ENCODE measurements at regions not wholly inside any gene's neighbourhood (a gene's known extent, or its start where the extent isn't known, plus 50 kb on each side); places are given as distances from the start of the nearest gene placed in this dataset.

DNA sequence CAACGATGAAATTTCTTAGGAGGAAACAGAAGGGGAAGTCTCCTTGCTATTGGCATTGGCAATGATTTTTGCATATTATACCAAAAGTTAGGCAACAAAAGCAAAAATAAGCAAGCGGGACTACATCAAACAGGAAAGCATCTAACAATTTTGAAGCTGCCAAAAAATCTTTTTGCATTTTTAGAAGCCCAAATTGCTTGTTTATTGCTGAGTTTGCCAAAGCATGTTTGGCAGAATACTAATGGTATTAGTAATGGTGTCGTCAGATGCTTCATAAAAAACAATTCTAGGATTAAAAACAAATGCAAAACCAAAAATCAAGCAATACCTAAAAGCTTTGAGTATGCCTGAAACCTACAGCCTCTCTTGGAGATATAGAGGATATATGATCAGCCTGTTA, 80.0 kb downstream of the GALR1 start:
- Histone ChIP-seq H3K27ac (ENCODE audit: low read length) (no peak overlapping the region), H3K36me3 (ENCODE audit: control insufficient read depth in 1 of 2, insufficient read depth in 2 of 2, low read length in 2 of 2) (no peaks in the 10 kb centered on the region), H3K4me1 (ENCODE audit: control insufficient read depth in 1 of 2, insufficient read depth in 2 of 2, low read length in 2 of 2) (no peaks in the 10 kb centered on the region), H3K9me3 (ENCODE audit: control insufficient read depth in 1 of 2, low read length in 2 of 2) (no peaks in the 10 kb centered on the region), H3K27me3 (ENCODE audit: low read depth, low read length) (no peaks in the 10 kb centered on the region), H3K4me3 (ENCODE audit: low read depth in 1 of 2, low read length in 2 of 2) (no peak overlapping the region)

DNA sequence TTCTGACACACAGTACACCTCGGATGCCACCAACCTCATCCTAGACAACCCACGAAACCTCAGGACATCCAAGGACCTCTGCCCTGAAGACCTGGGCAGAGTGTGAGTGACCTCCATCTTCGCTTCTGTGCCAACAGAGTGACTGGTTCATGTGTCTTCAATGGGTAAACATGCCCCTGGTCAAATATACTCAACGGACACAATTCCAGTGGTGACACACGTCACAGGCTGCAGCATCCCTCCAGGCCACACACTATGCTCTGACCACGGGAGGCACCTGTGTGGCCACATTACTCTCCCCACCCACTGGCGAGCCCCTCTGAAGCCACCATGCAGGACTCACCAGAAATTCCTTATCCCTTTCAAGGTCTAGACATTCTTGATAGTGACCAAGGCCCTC, 85.2 kb downstream of the GALR1 start:
- Histone ChIP-seq H3K27ac (ENCODE audit: low read length) (no peak overlapping the region), H3K36me3 (ENCODE audit: control insufficient read depth in 1 of 2, insufficient read depth in 2 of 2, low read length in 2 of 2) (no peaks in the 10 kb centered on the region), H3K27me3 (ENCODE audit: low read depth, low read length) (no peaks in the 10 kb centered on the region), H3K4me3 (ENCODE audit: low read depth in 1 of 2, low read length in 2 of 2) (no peak overlapping the region), H3K9me3 (ENCODE audit: control insufficient read depth in 1 of 2, low read length in 2 of 2) (no peaks in the 10 kb centered on the region), H3K4me1 (ENCODE audit: control insufficient read depth in 1 of 2, insufficient read depth in 2 of 2, low read length in 2 of 2) (no peaks in the 10 kb centered on the region)

DNA sequence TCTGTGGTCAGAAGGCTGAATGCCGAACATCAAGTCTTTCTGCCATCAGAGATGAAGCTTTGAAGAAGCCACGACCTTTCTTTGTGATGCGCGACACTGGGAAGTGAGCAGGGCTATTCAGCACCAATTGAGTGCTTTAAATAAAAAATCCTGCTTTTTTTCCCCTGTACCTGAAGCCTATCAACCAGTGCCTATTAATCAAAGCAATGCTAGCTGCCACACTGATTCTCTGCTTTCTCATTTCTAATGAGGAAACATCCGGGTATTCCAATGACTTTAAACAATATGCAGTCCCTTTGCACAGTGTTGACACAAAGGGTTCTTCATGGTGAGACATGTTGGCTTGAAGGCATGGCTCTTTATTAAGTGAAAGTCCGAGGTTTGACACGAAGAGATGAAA, 88.0 kb downstream of the GALR1 start:
- Histone ChIP-seq H3K27me3 (ENCODE audit: low read depth, low read length) (no peaks in the 10 kb centered on the region), H3K4me1 (ENCODE audit: control insufficient read depth in 1 of 2, insufficient read depth in 2 of 2, low read length in 2 of 2) (no peaks in the 10 kb centered on the region), H3K36me3 (ENCODE audit: control insufficient read depth in 1 of 2, insufficient read depth in 2 of 2, low read length in 2 of 2) (no peaks in the 10 kb centered on the region)

DNA sequence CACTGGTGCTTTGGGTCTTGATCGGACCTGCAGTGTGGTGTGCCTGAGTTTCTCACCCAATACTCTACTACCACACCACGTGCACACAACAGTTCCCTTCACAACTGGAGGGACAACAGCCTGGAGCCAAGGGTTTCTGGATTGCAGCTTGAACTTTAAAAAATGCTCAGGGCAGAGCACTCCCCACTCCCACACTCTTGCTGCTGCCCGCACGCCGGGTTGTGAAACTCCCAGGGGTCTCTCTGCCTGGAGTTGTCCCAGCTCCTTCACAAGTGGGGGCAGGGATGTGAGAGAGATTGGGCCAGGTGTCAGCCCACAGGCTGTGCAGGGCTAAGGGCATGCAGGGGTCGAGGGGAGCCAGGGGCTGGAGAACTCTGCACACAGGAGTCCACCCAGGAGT, 89.4 kb downstream of the GALR1 start:
- Histone ChIP-seq H3K36me3 (ENCODE audit: control insufficient read depth in 1 of 2, insufficient read depth in 2 of 2, low read length in 2 of 2) (no peaks in the 10 kb centered on the region), H3K4me3 (ENCODE audit: low read depth in 1 of 2, low read length in 2 of 2) (no peak overlapping the region), H3K9me3 (ENCODE audit: control insufficient read depth in 1 of 2, low read length in 2 of 2) (no peaks in the 10 kb centered on the region), H3K4me1 (ENCODE audit: control insufficient read depth in 1 of 2, insufficient read depth in 2 of 2, low read length in 2 of 2) (no peaks in the 10 kb centered on the region), H3K27ac (ENCODE audit: low read length) (no peak overlapping the region), H3K27me3 (ENCODE audit: low read depth, low read length) (no peaks in the 10 kb centered on the region)

More for the DNA sequence above, 88.0 kb downstream of the GALR1 start:
- H3K27ac ChIP-seq (ENCODE audit: low read length) = no peak overlapping the region
- no peak overlapping the region for H3K4me3 ChIP-seq (ENCODE audit: low read depth in 1 of 2, low read length in 2 of 2)
- H3K9me3 ChIP-seq (ENCODE audit: control insufficient read depth in 1 of 2, low read length in 2 of 2) = no peaks in the 10 kb centered on the region

DNA sequence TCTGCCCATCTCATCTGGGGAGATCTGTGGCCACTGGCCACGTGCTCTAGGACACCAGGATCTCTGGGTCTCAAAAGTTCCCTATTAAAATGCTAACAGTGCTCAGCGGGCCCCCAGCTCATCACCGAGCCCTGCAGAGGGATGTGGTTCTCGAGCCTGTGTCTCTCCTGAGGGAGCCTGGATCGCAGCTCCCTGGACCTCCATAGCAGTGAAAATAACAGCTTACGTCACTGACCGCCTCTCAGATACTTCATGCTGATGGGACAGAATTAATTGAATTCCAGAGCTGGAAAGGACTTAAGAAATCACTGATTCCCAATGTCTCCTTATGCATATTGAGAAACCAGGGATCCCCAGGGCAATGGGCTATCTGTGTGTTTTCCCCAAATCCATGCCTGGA, 90.0 kb downstream of the GALR1 start:
- Histone ChIP-seq H3K27ac (ENCODE audit: low read length) (no peak overlapping the region), H3K27me3 (ENCODE audit: low read depth, low read length) (no peaks in the 10 kb centered on the region), H3K9me3 (ENCODE audit: control insufficient read depth in 1 of 2, low read length in 2 of 2) (no peaks in the 10 kb centered on the region), H3K4me1 (ENCODE audit: control insufficient read depth in 1 of 2, insufficient read depth in 2 of 2, low read length in 2 of 2) (no peaks in the 10 kb centered on the region), H3K4me3 (ENCODE audit: low read depth in 1 of 2, low read length in 2 of 2) (no peak overlapping the region), H3K36me3 (ENCODE audit: control insufficient read depth in 1 of 2, insufficient read depth in 2 of 2, low read length in 2 of 2) (no peaks in the 10 kb centered on the region)

DNA sequence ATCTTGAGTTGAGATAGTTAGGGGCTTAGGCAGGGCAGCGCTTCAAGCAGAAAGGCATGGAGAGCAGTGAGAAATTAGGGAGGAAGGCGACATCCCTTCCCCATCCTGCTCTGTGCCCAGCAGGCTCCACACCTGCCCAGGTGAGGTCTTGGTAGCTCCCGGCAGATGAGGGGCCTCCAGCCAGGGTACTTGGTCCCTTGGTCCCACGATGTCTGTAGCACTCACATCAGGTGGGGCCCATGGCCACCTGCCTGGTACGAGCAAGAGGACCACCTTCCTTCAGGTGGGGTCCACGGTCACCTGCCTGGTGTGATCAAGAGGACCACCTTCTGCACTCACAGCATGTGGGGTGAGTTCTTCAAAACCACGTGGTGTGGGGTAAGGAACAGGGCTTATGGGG, 91.2 kb downstream of the GALR1 start:
- Histone ChIP-seq H3K4me3 (ENCODE audit: low read depth in 1 of 2, low read length in 2 of 2) (no peak overlapping the region), H3K27me3 (ENCODE audit: low read depth, low read length) (no peaks in the 10 kb centered on the region), H3K4me1 (ENCODE audit: control insufficient read depth in 1 of 2, insufficient read depth in 2 of 2, low read length in 2 of 2) (no peaks in the 10 kb centered on the region), H3K36me3 (ENCODE audit: control insufficient read depth in 1 of 2, insufficient read depth in 2 of 2, low read length in 2 of 2) (no peaks in the 10 kb centered on the region), H3K27ac (ENCODE audit: low read length) (no peak overlapping the region), H3K9me3 (ENCODE audit: control insufficient read depth in 1 of 2, low read length in 2 of 2) (no peaks in the 10 kb centered on the region)

DNA sequence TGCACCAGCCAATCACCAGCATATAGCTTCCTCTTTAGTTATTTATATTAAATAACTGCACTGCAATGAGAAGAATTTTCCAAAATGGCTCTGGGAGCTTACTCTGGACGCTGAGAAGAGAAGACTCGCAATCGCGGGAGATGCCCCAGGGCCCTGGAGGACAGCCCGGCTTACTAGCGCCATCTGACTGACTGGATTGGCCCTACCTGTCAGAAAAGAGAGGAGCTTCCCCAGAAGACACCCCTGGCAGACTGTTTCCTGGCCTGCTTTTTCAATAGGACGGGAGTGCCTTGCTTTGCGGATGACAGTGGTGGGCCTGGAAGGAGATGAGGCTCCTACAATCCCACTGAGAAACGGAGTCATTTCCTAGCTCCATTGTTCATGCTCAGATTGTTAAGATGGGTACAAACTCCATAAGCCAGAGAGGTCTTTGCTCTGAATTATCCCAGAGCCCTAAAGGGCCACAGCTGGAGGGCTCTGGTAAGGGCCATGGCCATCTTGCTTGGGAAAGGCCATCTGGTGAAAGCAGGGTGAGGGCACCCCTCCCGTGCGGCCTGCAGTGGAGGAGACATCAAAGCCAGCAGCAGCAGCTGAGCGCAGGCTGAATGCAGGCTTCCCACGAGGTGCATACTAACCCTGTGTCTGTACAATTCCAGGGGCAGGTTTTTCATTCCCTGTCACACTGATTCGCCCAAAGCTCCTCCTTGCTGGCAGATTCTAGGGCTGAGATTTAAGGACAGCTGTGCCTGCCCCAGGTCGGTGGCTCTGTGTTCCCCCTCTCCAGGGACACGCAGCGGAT, 92.1 kb downstream of the GALR1 start:
- Histone ChIP-seq H3K36me3 (ENCODE audit: control insufficient read depth in 1 of 2, insufficient read depth in 2 of 2, low read length in 2 of 2) (no peaks in the 10 kb centered on the region), H3K9me3 (ENCODE audit: control insufficient read depth in 1 of 2, low read length in 2 of 2) (no peaks in the 10 kb centered on the region), H3K27ac (ENCODE audit: low read length) (no peak overlapping the region), H3K4me1 (ENCODE audit: control insufficient read depth in 1 of 2, insufficient read depth in 2 of 2, low read length in 2 of 2) (no peaks in the 10 kb centered on the region), H3K27me3 (ENCODE audit: low read depth, low read length) (no peaks in the 10 kb centered on the region), H3K4me3 (ENCODE audit: low read depth in 1 of 2, low read length in 2 of 2) (no peak overlapping the region)

DNA sequence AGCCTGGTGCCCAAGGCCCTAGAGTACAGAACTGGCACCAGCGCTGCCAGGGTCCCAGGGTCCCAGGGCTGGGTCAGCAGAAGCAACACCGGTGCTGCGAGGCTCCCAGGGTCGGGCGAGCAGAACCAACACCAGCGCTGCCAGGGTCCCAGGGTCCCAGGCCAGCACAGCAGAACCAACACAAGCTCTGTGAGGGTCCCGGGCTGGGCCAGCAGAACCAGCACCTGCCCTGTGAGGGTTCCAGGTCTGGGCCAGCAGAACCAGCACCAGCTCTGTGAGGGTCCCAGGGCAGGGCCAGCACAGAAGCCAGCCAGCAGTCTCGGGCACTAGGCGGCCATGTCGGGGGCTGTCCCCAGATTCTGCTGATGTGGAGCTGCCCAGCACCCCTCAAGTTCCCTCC, 93.1 kb downstream of the GALR1 start:
- Histone ChIP-seq H3K36me3 (ENCODE audit: control insufficient read depth in 1 of 2, insufficient read depth in 2 of 2, low read length in 2 of 2) (no peaks in the 10 kb centered on the region), H3K9me3 (ENCODE audit: control insufficient read depth in 1 of 2, low read length in 2 of 2) (no peaks in the 10 kb centered on the region), H3K27me3 (ENCODE audit: low read depth, low read length) (no peaks in the 10 kb centered on the region), H3K4me1 (ENCODE audit: control insufficient read depth in 1 of 2, insufficient read depth in 2 of 2, low read length in 2 of 2) (no peaks in the 10 kb centered on the region), H3K4me3 (ENCODE audit: low read depth in 1 of 2, low read length in 2 of 2) (no peak overlapping the region), H3K27ac (ENCODE audit: low read length) (no peak overlapping the region)

DNA sequence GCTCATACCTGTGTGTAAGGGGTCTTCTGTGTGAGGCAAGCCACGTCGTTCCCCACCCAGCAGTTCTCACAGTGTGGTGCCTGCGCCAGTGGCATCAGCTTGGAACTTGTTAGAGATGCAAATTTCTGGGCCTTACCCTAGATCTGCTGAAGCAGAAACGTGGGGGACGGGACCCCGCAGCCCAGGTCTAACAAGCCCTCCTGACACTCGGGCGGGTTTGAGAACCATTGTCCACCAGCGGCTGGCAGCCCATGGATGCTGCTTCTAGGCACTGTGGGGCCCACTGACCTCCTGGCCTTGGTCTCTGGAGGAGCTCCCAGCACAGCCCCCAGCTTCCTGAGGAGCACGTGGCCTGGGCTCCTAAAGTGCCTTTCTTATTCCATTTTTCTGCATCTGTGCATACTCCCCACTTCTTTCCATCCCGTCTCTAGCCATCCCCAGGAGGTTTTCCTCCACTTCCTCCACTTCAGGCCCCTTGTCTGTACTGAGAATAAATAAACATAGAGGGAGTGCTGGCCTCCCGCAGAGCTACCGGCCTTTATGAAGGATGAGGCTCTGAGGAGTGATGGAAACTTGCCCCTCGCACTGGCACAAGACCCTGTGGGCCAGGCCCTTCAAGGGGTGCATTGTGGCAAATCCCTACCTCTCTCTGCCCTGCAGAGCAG, 94.3 kb downstream of the GALR1 start:
- H3K4me1 ChIP-seq (ENCODE audit: control insufficient read depth in 1 of 2, insufficient read depth in 2 of 2, low read length in 2 of 2) = no peaks in the 10 kb centered on the region
- peaks cover 0 to 1% of the 10 kb centered on the region in 2 donors for H3K9me3 ChIP-seq (ENCODE audit: control insufficient read depth in 1 of 2, low read length in 2 of 2)
- no peak overlapping the region for H3K27ac ChIP-seq (ENCODE audit: low read length)
- no peaks in the 10 kb centered on the region for H3K36me3 ChIP-seq (ENCODE audit: control insufficient read depth in 1 of 2, insufficient read depth in 2 of 2, low read length in 2 of 2)
- H3K4me3 ChIP-seq (ENCODE audit: low read depth in 1 of 2, low read length in 2 of 2) = no peak overlapping the region
- H3K27me3 ChIP-seq (ENCODE audit: low read depth, low read length) = no peaks in the 10 kb centered on the region

DNA sequence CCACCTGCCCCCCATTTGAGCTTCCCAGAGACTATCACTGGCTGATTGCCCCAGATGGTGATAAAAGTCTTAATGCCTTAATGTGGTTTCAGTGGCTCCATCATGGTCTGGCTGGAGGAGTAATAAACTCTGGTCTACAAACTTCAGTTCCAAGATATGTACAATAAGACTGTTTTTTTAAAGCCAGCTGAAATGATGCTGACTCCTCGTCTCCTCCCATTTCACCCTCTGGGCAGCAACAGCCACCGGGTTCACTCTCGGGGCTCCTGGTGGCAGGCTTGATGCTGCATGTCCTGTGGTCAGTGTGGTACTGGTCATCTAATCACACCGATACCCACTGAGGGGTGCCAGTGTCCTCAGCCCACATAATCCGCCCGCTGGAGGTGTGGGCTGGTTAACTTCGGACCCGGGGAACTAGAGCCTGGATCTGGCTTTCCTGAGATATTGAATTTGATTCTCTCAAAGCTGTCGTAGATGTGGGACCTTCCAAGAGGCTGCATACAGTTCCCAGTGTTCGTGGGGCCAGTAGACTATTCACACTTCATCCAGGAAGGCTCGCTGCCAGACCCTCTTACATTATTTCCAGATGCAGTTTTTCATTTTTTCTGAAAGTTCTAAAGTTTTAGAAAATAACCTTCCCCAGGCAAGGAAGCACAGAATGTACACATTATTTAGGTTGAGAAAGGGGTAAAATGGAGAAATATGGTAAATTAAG, 95.3 kb downstream of the GALR1 start:
- H3K4me3 ChIP-seq (ENCODE audit: low read depth in 1 of 2, low read length in 2 of 2) = no peak overlapping the region
- H3K4me1 ChIP-seq (ENCODE audit: control insufficient read depth in 1 of 2, insufficient read depth in 2 of 2, low read length in 2 of 2) = no peaks in the 10 kb centered on the region
- H3K27me3 ChIP-seq (ENCODE audit: low read depth, low read length) = no peaks in the 10 kb centered on the region
- H3K27ac ChIP-seq (ENCODE audit: low read length) = no peak overlapping the region
- H3K9me3 ChIP-seq (ENCODE audit: control insufficient read depth in 1 of 2, low read length in 2 of 2) = peaks cover 0 to 2% of the 10 kb centered on the region in 2 donors
- no peaks in the 10 kb centered on the region for H3K36me3 ChIP-seq (ENCODE audit: control insufficient read depth in 1 of 2, insufficient read depth in 2 of 2, low read length in 2 of 2)

DNA sequence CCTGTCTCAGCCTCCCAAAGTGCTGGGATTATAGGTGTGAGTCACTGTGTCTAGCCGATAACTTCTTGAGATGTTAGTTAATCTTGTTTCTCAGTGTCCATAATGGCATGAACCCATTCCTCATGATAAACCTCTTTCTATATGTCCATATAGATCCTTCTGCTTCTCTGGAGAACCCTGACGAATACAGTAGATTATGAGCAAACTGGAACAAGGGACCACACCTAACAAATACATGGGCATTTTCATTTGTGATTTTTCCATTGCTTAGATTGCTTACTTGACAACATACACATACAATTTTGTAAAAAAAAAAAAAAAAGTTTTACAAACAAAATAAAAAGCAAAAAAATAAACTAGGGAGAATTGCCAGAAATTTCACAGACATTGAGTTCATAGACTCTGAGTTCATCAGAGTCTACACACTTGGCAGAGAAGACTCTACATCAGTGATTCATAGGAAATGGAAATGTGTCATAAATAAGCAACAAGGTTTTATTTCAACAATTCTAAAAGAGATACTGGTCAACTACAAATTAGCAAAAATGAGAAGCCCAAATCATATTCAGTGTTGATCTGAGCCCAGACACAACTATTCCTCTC, 96.7 kb downstream of the GALR1 start:
- peaks cover 0 to 2% of the 10 kb centered on the region in 2 donors for H3K9me3 ChIP-seq (ENCODE audit: control insufficient read depth in 1 of 2, low read length in 2 of 2)
- H3K4me1 ChIP-seq (ENCODE audit: control insufficient read depth in 1 of 2, insufficient read depth in 2 of 2, low read length in 2 of 2) = no peaks in the 10 kb centered on the region
- H3K27me3 ChIP-seq (ENCODE audit: low read depth, low read length) = no peaks in the 10 kb centered on the region
- no peaks in the 10 kb centered on the region for H3K36me3 ChIP-seq (ENCODE audit: control insufficient read depth in 1 of 2, insufficient read depth in 2 of 2, low read length in 2 of 2)
- H3K27ac ChIP-seq (ENCODE audit: low read length) = no peak overlapping the region
- no peak overlapping the region for H3K4me3 ChIP-seq (ENCODE audit: low read depth in 1 of 2, low read length in 2 of 2)
